ENCODE measurements at regions not wholly inside any gene's neighbourhood (a gene's known extent, or its start where the extent isn't known, plus 50 kb on each side); places are given as distances from the start of the nearest gene placed in this dataset.
"Not testable (repeated sequence)": the region's sequence is repeated elsewhere in the genome, so short reads cannot be mapped to it uniquely, and the experiment has no call there.

- no peak for DNase-seq (ENCODE audit: low spot score in 2 of 2)
- TF ChIP-seq CTCF (IDR thresholded peaks at IDR 0.05), result no peak
- intact Hi-C loops (cut with DNase I), result no loop called here
- Histone ChIP-seq H3K36me3 (no peaks in the 10 kb centered on the region), H3K27me3 (no peaks in the 10 kb centered on the region), H3K27ac (no peak overlapping the region), H3K9me3 (no peaks in the 10 kb centered on the region), H3K4me3 (no peak overlapping the region), H3K4me1 (no peaks in the 10 kb centered on the region)
Observed at GRCh38 chr7:19560111-19560883, 148.5 kb downstream of the POLR1F start.

- Histone ChIP-seq H3K4me3 (no peak overlapping the region), H3K9me3 (no peaks in the 10 kb centered on the region), H3K27me3 (no peaks in the 10 kb centered on the region), H3K36me3 (no peaks in the 10 kb centered on the region), H3K27ac (no peak overlapping the region), H3K4me1 (no peaks in the 10 kb centered on the region)
- no peak for DNase-seq (ENCODE audit: low spot score in 2 of 2)
- intact Hi-C loops (cut with DNase I), result no loop called here
- no peak for TF ChIP-seq CTCF (IDR thresholded peaks at IDR 0.05)
Observed at GRCh38 chr7:19558527-19558926, 150.3 kb downstream of the POLR1F start.

GRCh38 chr7:19557726-19558465 lies 150.9 kb downstream of the POLR1F start:
- Histone ChIP-seq H3K4me3 (no peak overlapping the region), H3K27me3 (no peaks in the 10 kb centered on the region), H3K36me3 (no peaks in the 10 kb centered on the region), H3K27ac (no peak overlapping the region), H3K4me1 (no peaks in the 10 kb centered on the region), H3K9me3 (no peaks in the 10 kb centered on the region)
- intact Hi-C loops (cut with DNase I), result no loop called here
- DNase-seq (ENCODE audit: low spot score in 2 of 2), result no peak
- TF ChIP-seq CTCF (IDR thresholded peaks at IDR 0.05), result no peak

- Histone ChIP-seq H3K36me3 (no peaks in the 10 kb centered on the region), H3K27ac (no peak overlapping the region)
Observed at GRCh38 chr7:19554581-19554980, 154.3 kb downstream of the POLR1F start.

GRCh38 chr7:19552576-19552975 lies 156.3 kb downstream of the POLR1F start:
- H3K27ac ChIP-seq, result no peak overlapping the region
- H3K27me3 ChIP-seq, result no peaks in the 10 kb centered on the region
- no peak overlapping the region for H3K4me3 ChIP-seq
- no peaks in the 10 kb centered on the region for H3K4me1 ChIP-seq
- H3K9me3 ChIP-seq, result no peaks in the 10 kb centered on the region
- H3K36me3 ChIP-seq, result no peaks in the 10 kb centered on the region
- TF ChIP-seq CTCF (IDR thresholded peaks at IDR 0.05), result no peak
- intact Hi-C loops (cut with DNase I), result no loop called here
- DNase-seq (ENCODE audit: low spot score in 2 of 2), result no peak

More at GRCh38 chr7:19554581-19554980, 154.3 kb downstream of the POLR1F start:
- H3K4me1 ChIP-seq, result no peaks in the 10 kb centered on the region
- no peak for DNase-seq (ENCODE audit: low spot score in 2 of 2)
- intact Hi-C loops (cut with DNase I), result no loop called here
- no peak overlapping the region for H3K4me3 ChIP-seq
- no peaks in the 10 kb centered on the region for H3K27me3 ChIP-seq
- TF ChIP-seq CTCF (IDR thresholded peaks at IDR 0.05), result no peak
- H3K9me3 ChIP-seq, result no peaks in the 10 kb centered on the region

GRCh38 chr7:19549246-19549645 lies 159.6 kb downstream of the POLR1F start:
- H3K4me1 ChIP-seq; DNase-seq (ENCODE audit: low spot score in 2 of 2); intact Hi-C loops (cut with DNase I); H3K36me3 ChIP-seq; H3K27me3 ChIP-seq; H3K27ac ChIP-seq; H3K9me3 ChIP-seq; H3K4me3 ChIP-seq: not testable (repeated sequence)
